ENCODE measurements at regions not wholly inside any gene's neighbourhood (a gene's known extent, or its start where the extent isn't known, plus 50 kb on each side); places are given as distances from the start of the nearest gene placed in this dataset.
"Not testable (repeated sequence)": the region's sequence is repeated elsewhere in the genome, so short reads cannot be mapped to it uniquely, and the experiment has no call there.

- ChIA-PET POLR2A (no interaction called here), CTCF (interaction anchor here (1.4 to 1.5 kb wide), 2 partner anchors 10 to 21 kb away, joined by 3 to 4 read pairs; no protein-coding TSS in a partner anchor)
- no peak for TF ChIP-seq CTCF (IDR thresholded peaks at IDR 0.05; ENCODE audit: control extremely low read depth, extremely low read depth, low read depth, missing control alignments)
- DNase-seq (ENCODE audit: extremely low spot score) = no peak
These were observed 67.1 kb upstream of the RBM24 start for GRCh38 chr6:17214106-17214505.

GRCh38 chr6:17216972-17217371 is 64.2 kb upstream of the RBM24 start:
- CTCF ChIA-PET; POLR2A ChIA-PET; DNase-seq (ENCODE audit: extremely low spot score): not testable (repeated sequence)

- ChIA-PET POLR2A (no interaction called here), CTCF (no interaction called here)
- TF ChIP-seq CTCF (IDR thresholded peaks at IDR 0.05; ENCODE audit: control extremely low read depth, extremely low read depth, low read depth, missing control alignments) = no peak
- no peak for DNase-seq (ENCODE audit: extremely low spot score)
These were observed 63.0 kb upstream of the RBM24 start for GRCh38 chr6:17218023-17218748.

- ChIA-PET CTCF (no interaction called here), POLR2A (no interaction called here)
- no peak for DNase-seq (ENCODE audit: extremely low spot score)
- TF ChIP-seq CTCF (IDR thresholded peaks at IDR 0.05; ENCODE audit: control extremely low read depth, extremely low read depth, low read depth, missing control alignments) = no peak
These were observed 62.4 kb upstream of the RBM24 start for GRCh38 chr6:17218749-17219093.

- DNase-seq (ENCODE audit: extremely low spot score) = no peak
- TF ChIP-seq CTCF (IDR thresholded peaks at IDR 0.05; ENCODE audit: control extremely low read depth, extremely low read depth, low read depth, missing control alignments) = no peak
- ChIA-PET POLR2A (no interaction called here), CTCF (no interaction called here)
These were observed 62.1 kb upstream of the RBM24 start for GRCh38 chr6:17219098-17219497.

- ChIA-PET POLR2A (no interaction called here), CTCF (no interaction called here)
- TF ChIP-seq CTCF (IDR thresholded peaks at IDR 0.05; ENCODE audit: control extremely low read depth, extremely low read depth, low read depth, missing control alignments) = no peak
- no peak for DNase-seq (ENCODE audit: extremely low spot score)
These were observed 60.9 kb upstream of the RBM24 start for GRCh38 chr6:17220040-17220910.

GRCh38 chr6:17224056-17224455 is 57.1 kb upstream of the RBM24 start:
- TF ChIP-seq CTCF (IDR thresholded peaks at IDR 0.05; ENCODE audit: control extremely low read depth, extremely low read depth, low read depth, missing control alignments) = no peak
- ChIA-PET CTCF (interaction anchor here (0.9 to 1.8 kb wide), 2 partner anchors 10 kb away, joined by 3 to 4 read pairs; no protein-coding TSS in a partner anchor), POLR2A (no interaction called here)
- DNase-seq (ENCODE audit: extremely low spot score) = no peak

GRCh38 chr6:17224501-17224900 is 56.7 kb upstream of the RBM24 start:
- CTCF ChIA-PET = interaction anchor here (0.9 to 1.8 kb wide), 2 partner anchors 9 to 10 kb away, joined by 3 to 4 read pairs; no protein-coding TSS in a partner anchor
- DNase-seq (ENCODE audit: extremely low spot score); POLR2A ChIA-PET: not testable (repeated sequence)
